AG08396 (cell line): ENCODE measurements at regions not wholly inside any gene's neighbourhood (a gene's known extent, or its start where the extent isn't known, plus 50 kb on each side); places are given as distances from the start of the nearest gene placed in this dataset.
A peak's percentile ranks its signal among the peaks of the same experiment; 100 is the strongest.
"Not testable (repeated sequence)": the region's sequence is repeated elsewhere in the genome, so short reads cannot be mapped to it uniquely, and the experiment has no call there.

ENCODE experiments used
- DNase-seq: peaks from one replicate; pipeline ENCODE4 v3.0.0; 2012; ENCODE audit warnings: low spot score, mixed read lengths

GRCh38 chr4:54403700-54404453 lies 174.8 kb downstream of the PDGFRA start:
- no peak for DNase-seq

- DNase-seq: not testable (repeated sequence)
Observed at GRCh38 chr4:54409270-54409817, 180.3 kb downstream of the PDGFRA start.

GRCh38 chr4:54414545-54414944 lies 185.5 kb downstream of the PDGFRA start:
- no peak for DNase-seq

- no peak for DNase-seq
Observed at GRCh38 chr4:54417476-54417875, 188.4 kb downstream of the PDGFRA start.

GRCh38 chr4:54418468-54418867 lies 189.4 kb downstream of the PDGFRA start:
- no peak for DNase-seq

GRCh38 chr4:54423066-54423465 lies 194.0 kb downstream of the PDGFRA start:
- peak; percentile 29 for DNase-seq

- DNase-seq: no peak
Observed at GRCh38 chr4:54427826-54428225, 198.7 kb downstream of the PDGFRA start.

- no peak for DNase-seq
Observed at GRCh38 chr4:54428940-54429339, 199.8 kb downstream of the PDGFRA start.

GRCh38 chr4:54433686-54434085 lies 204.6 kb downstream of the PDGFRA start:
- DNase-seq: peak; percentile 19

GRCh38 chr4:54439831-54440243 lies 210.7 kb downstream of the PDGFRA start:
- DNase-seq: peak; percentile 31

GRCh38 chr4:54440394-54441136 lies 211.5 kb downstream of the PDGFRA start:
- DNase-seq: peak; percentile 23

GRCh38 chr4:54445866-54446265 lies 211.9 kb upstream of the KIT start:
- no peak for DNase-seq

GRCh38 chr4:54446581-54446980 lies 211.2 kb upstream of the KIT start:
- no peak for DNase-seq

GRCh38 chr4:54447304-54447703 lies 210.5 kb upstream of the KIT start:
- DNase-seq: no peak

GRCh38 chr4:54449999-54450398 lies 207.8 kb upstream of the KIT start:
- no peak for DNase-seq

GRCh38 chr4:54466960-54467359 lies 190.8 kb upstream of the KIT start:
- not testable (repeated sequence) for DNase-seq

GRCh38 chr4:54473077-54473545 lies 184.6 kb upstream of the KIT start:
- DNase-seq: peak; percentile 69

- no peak for DNase-seq
Observed at GRCh38 chr4:54473798-54474197, 184.0 kb upstream of the KIT start.

- DNase-seq: no peak
Observed at GRCh38 chr4:54475546-54475945, 182.2 kb upstream of the KIT start.

- DNase-seq: peak; percentile 43
Observed at GRCh38 chr4:54482529-54483200, 175.1 kb upstream of the KIT start.

- DNase-seq: no peak
Observed at GRCh38 chr4:54484383-54484782, 173.4 kb upstream of the KIT start.

GRCh38 chr4:54487491-54487890 lies 170.3 kb upstream of the KIT start:
- no peak for DNase-seq
